Panc1 (cell line): ENCODE measurements at regions not wholly inside any gene's neighbourhood (a gene's known extent, or its start where the extent isn't known, plus 50 kb on each side); places are given as distances from the start of the nearest gene placed in this dataset.

Source experiments
- ATAC-seq: fragments of 200-7000 bp; cut with Tn5 transposase; 2 replicates; pipeline ENCODE4 v1.9.1; 2020; ENCODE audit warnings: mild to moderate bottlenecking, moderate library complexity
- BruUV-seq: library from RNA; stranded (reverse); fragments of 400-500 nt; replicated peaks from 2 replicates; lab custom pipeline; 2021; lab: Mats Ljungman, UMichigan
- CTCF ChIA-PET: fragments of 300-600 bp; sonication (Branson Sonifier 250); formaldehyde crosslinking; loops from one replicate; lab custom pipeline; 2022; ENCODE audit warnings: antibody characterized with exemption; lab: Charles Lee
- POLR2A ChIA-PET: fragments of 300-600 bp; sonication (Branson Sonifier 250); formaldehyde crosslinking; loops from one replicate; lab custom pipeline; 2022; ENCODE audit warnings: antibody characterized with exemption; lab: Charles Lee
- DNase-seq: peaks from one replicate; pipeline ENCODE4 v3.0.0-alpha.2; 2010; ENCODE audit warnings: low read depth, low spot score
- H3K27ac ChIP-seq: 2 replicates; pipeline ENCODE4 v1.5.1; 2011; ENCODE audit warnings: mild to moderate bottlenecking, low read length, inconsistent platforms
- H3K27me3 ChIP-seq: fragments of 200-500 bp; sonication (Bioruptor generic); 2 replicates; pipeline ENCODE4 v1.6.0; 2014; ENCODE audit warnings: low read length, inconsistent platforms; ENCODE audit not compliant: control insufficient read depth, insufficient read depth
- H3K36me3 ChIP-seq: fragments of 200-500 bp; sonication (Bioruptor generic); 2 replicates; pipeline ENCODE4 v1.5.1; 2014; ENCODE audit warnings: inconsistent platforms, mild to moderate bottlenecking, low read length, moderate library complexity; ENCODE audit not compliant: control insufficient read depth, insufficient read depth
- H3K4me1 ChIP-seq: 2 replicates; pipeline ENCODE4 v1.5.1; 2011; ENCODE audit warnings: inconsistent platforms, mild to moderate bottlenecking, low read length, moderate library complexity; ENCODE audit not compliant: control insufficient read depth, insufficient read depth
- H3K4me3 ChIP-seq, 2 experiments: 2 replicates each; pipeline ENCODE4 v1.5.1; 2011 to 2012; ENCODE audit warnings: low read depth in 2 of 2, low read length in 2 of 2, mild to moderate bottlenecking in 2 of 2, inconsistent platforms in 1 of 2, moderate library complexity in 1 of 2
- H3K9me3 ChIP-seq: fragments of 200-500 bp; sonication (Bioruptor generic); 2 replicates; pipeline ENCODE4 v1.5.1; 2014; ENCODE audit warnings: low read depth, mild to moderate bottlenecking, inconsistent platforms, low read length, moderate library complexity; ENCODE audit not compliant: control insufficient read depth, insufficient read depth
- CTCF ChIP-seq: fragments of 450-650 bp; IDR thresholded peaks from 2 replicates; pipeline ENCODE4 v1.5.1; 2017; ENCODE audit warnings: mild to moderate bottlenecking
- POLR2AphosphoS5 ChIP-seq: IDR thresholded peaks from 2 replicates; pipeline ENCODE4 v1.6.1; 2012; ENCODE audit warnings: mild to moderate bottlenecking, low read depth, low read length, moderate library complexity
- REST ChIP-seq, 2 experiments: IDR thresholded peaks; 2 replicates each; pipeline ENCODE4 v1.6.1; 2011 to 2012; ENCODE audit warnings: low read depth in 2 of 2, control low read depth in 1 of 2, low read length in 1 of 2, mild to moderate bottlenecking in 1 of 2, moderate library complexity in 1 of 2; ENCODE audit not compliant: insufficient read depth in 1 of 2
- SIN3A ChIP-seq: IDR thresholded peaks from 2 replicates; pipeline ENCODE4 v1.6.1; 2012; ENCODE audit warnings: low read depth, mild to moderate bottlenecking, low read length, moderate library complexity, borderline replicate concordance; ENCODE audit not compliant: insufficient read depth
- TCF7L2 ChIP-seq: IDR thresholded peaks from 2 replicates; pipeline ENCODE4 v1.6.1; 2011; ENCODE audit warnings: mild to moderate bottlenecking, low read depth, low read length, inconsistent platforms
- in situ Hi-C: cut with HindIII; loops from 2 replicates; pipeline ENCODE4 v1.10.0; 2016; ENCODE audit warnings: low sequenced_read_pairs, low pct_unique_long_range_greater_than_20kb
- intact Hi-C: fragments of 100-400 bp; cut with micrococcal nuclease; formaldehyde crosslinking; loops from one replicate; pipeline ENCODE4 v1.10.0; 2022; ENCODE audit not compliant: unreplicated experiment

- ATAC-seq (no peak), DNase-seq (no peak)
- TF ChIP-seq CTCF (no peak), SIN3A (no peak), REST (IDR thresholded peaks at IDR 0.05; ENCODE audit: insufficient read depth in 1 of 2, low read depth in 2 of 2, low read length in 1 of 2) (no peak), TCF7L2 (no peak), POLR2AphosphoS5 (no peak)
- H3K4me3 ChIP-seq, result no peak overlapping the region
- H3K4me1 ChIP-seq, result no peaks in the 10 kb centered on the region
- H3K36me3 ChIP-seq, result no peaks in the 10 kb centered on the region
- intact Hi-C loops, result loop anchor here (5.0 kb wide), 1 partner anchor 54 kb away; no protein-coding TSS in a partner anchor
- POLR2A ChIA-PET, result no interaction called here
- H3K27me3 ChIP-seq, result no peaks in the 10 kb centered on the region
- BruUV-seq, result no TSS peak
- in situ Hi-C loops, result no loop called here
- H3K27ac ChIP-seq, result no peak overlapping the region
- peaks cover 12% of the 10 kb centered on the region; the same call in 1 of the 2 replicates for H3K9me3 ChIP-seq
- CTCF ChIA-PET, result no interaction called here
Measured at GRCh38 chr1:29845910-29846309, 609.6 kb downstream of the PTPRU start.

- in situ Hi-C loops, result no loop called here
- H3K36me3 ChIP-seq, result no peaks in the 10 kb centered on the region
- no peak for ATAC-seq
- ChIA-PET CTCF (no interaction called here), POLR2A (no interaction called here)
- no peaks in the 10 kb centered on the region for H3K4me1 ChIP-seq
- DNase-seq, result no peak
- H3K27ac ChIP-seq, result no peak overlapping the region
- TF ChIP-seq POLR2AphosphoS5, result no peak
- TF ChIP-seq REST (IDR thresholded peaks at IDR 0.05; ENCODE audit: insufficient read depth in 1 of 2, low read depth in 2 of 2, low read length in 1 of 2), result no peak
- TF ChIP-seq SIN3A, result no peak
- no peak for TF ChIP-seq CTCF
- TF ChIP-seq TCF7L2, result no peak
- BruUV-seq, result no TSS peak
- peaks cover 12% of the 10 kb centered on the region; the same call in 1 of the 2 replicates for H3K9me3 ChIP-seq
- H3K27me3 ChIP-seq, result no peaks in the 10 kb centered on the region
- intact Hi-C loops, result no loop called here
- no peak overlapping the region for H3K4me3 ChIP-seq
Measured at GRCh38 chr1:29842130-29842529, 605.8 kb downstream of the PTPRU start.
